Right lobe of liver (tissue), 4 donors: ENCODE measurements at regions not wholly inside any gene's neighbourhood (a gene's known extent, or its start where the extent isn't known, plus 50 kb on each side); places are given as distances from the start of the nearest gene placed in this dataset.

Experiments used
- CTCF ChIP-seq, 4 donors: fragments of 200-600 bp in 3 of 4; fragments of 450-650 bp in 1 of 4; IDR thresholded peaks; one replicate each; pipeline versions ENCODE4 v1.5.1 to v1.8.0; 2016 to 2022; ENCODE audit warnings: antibody characterized with exemption in 4 of 4, mild to moderate bottlenecking in 2 of 4
- POLR2A ChIP-seq: fragments of 450-650 bp; IDR thresholded peaks from one replicate; pipeline ENCODE4 v1.6.1; 2017; ENCODE audit warnings: antibody characterized with exemption, mild to moderate bottlenecking
- donor health status: DM: no; HTN: no; CAD: no.
- donor health status: DM: no; HTN: no; CAD: no.
- donor health status: DM: no; HTN: yes; CAD: no.

GRCh38 chr15:88708655-88709054 is 69.8 kb downstream of the ISG20 start:
- no peak for TF ChIP-seq CTCF (IDR thresholded peaks at IDR 0.05)
- TF ChIP-seq POLR2A: no peak
